ENCODE measurements at regions not wholly inside any gene's neighbourhood (a gene's known extent, or its start where the extent isn't known, plus 50 kb on each side); places are given as distances from the start of the nearest gene placed in this dataset.

- Histone ChIP-seq H3K27ac (no peak overlapping the region), H3K4me3 (no peak overlapping the region), H3K27me3 (no peaks in the 10 kb centered on the region), H3K4me1 (no peaks in the 10 kb centered on the region), H3K36me3 (no peaks in the 10 kb centered on the region), H3K9me3 (no peaks in the 10 kb centered on the region)
- no peak for DNase-seq
- intact Hi-C loops (cut with DNase I): no loop called here
- WGBS, 2 donors: 29 to 36% methylated on average over 4 of the region's 4 CpGs
- TF ChIP-seq POLR2A (IDR thresholded peaks at IDR 0.05): no peak
Observed at GRCh38 chr15:95996494-95996893, 334.0 kb upstream of the NR2F2 start.

DNA sequence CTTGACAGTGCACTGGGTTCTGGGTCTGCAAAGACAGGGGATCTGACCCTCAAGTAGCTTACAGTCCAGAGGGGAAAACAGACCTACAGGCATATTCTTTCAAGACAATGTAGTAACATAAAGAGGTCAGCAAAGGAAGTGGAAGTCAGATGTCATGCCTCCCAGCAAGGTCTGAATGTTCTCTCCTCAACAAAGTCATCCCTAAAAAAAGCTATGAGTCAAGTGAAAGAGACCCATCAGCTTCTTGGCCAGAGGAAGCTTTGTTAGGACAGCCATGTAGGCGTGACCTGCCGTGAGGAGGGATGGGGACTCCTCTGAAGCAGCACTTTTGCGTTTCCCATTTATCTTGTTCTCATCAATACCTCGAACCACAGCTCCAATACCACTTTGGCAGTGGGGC, 331.6 kb upstream of the NR2F2 start:
- H3K36me3 ChIP-seq: no peaks in the 10 kb centered on the region
- H3K9me3 ChIP-seq: no peaks in the 10 kb centered on the region
- no peaks in the 10 kb centered on the region for H3K4me1 ChIP-seq
- no peaks in the 10 kb centered on the region for H3K27me3 ChIP-seq
- H3K4me3 ChIP-seq: no peak overlapping the region
- TF ChIP-seq POLR2A (IDR thresholded peaks at IDR 0.05) (no peak), CTCF (IDR thresholded peaks at IDR 0.05) (no peak)
- DNase-seq: no peak
- intact Hi-C loops (cut with DNase I): no loop called here
- no peak overlapping the region for H3K27ac ChIP-seq
- WGBS, 2 donors: 81 to 89% methylated on average over 4 of the region's 4 CpGs

DNA sequence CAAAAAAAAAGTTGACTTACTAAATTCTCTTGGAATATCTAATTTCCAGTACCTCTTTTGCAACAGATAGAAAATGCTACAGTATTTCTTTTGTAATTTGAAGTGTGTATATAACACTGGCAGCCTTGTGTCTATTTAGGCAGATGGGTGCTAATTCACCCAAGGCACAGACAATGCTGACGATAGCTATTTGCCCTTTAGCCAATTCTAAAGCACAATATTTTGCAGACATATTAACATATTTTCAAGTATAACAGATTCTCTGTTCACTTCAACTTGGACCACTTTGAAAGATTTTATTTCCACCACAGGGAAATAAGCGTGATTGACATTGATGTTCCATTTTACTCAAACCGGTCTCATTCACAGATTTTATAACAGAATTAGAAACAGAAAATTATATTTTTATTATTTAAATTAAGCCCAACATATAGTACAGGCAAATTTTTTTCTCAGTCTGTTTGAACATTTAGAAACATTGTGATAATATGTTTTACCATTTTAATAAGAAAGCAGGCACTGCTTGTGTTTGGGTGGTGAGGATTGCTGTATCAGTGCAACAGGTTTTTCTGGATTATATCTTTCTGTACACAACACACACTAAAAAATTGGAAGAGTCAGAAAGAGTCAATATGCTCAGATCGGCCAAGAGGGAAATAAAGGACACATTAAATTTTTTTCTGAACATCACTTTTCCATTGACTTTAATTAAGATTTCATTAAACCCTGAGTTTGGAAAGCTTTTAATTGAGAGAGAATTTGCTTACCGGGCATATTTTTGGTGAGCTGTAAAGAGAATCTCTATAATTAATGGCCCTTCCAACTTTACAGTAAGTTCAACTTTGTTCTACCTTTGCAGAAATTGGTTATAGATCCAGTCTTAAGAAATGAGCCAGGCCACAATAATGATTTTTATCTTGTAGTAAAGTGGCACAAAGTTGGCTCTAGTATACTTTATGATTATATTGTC, 327.3 kb upstream of the NR2F2 start:
- WGBS, 2 donors: 85 to 87% methylated on average over 5 of the region's 5 CpGs
- Histone ChIP-seq H3K9me3 (no peaks in the 10 kb centered on the region), H3K36me3 (no peaks in the 10 kb centered on the region), H3K27ac (no peak overlapping the region), H3K4me3 (no peak overlapping the region), H3K27me3 (no peaks in the 10 kb centered on the region), H3K4me1 (no peaks in the 10 kb centered on the region)
- no peak for DNase-seq
- intact Hi-C loops (cut with DNase I): no loop called here
- TF ChIP-seq CTCF (IDR thresholded peaks at IDR 0.05) (no peak), POLR2A (IDR thresholded peaks at IDR 0.05) (no peak)

GRCh38 chr15:96005906-96006305, 324.6 kb upstream of the NR2F2 start:
- H3K4me1 ChIP-seq: no peaks in the 10 kb centered on the region
- intact Hi-C loops (cut with DNase I): no loop called here
- TF ChIP-seq POLR2A (IDR thresholded peaks at IDR 0.05): no peak
- TF ChIP-seq CTCF (IDR thresholded peaks at IDR 0.05): no peak
- H3K36me3 ChIP-seq: no peaks in the 10 kb centered on the region
- 59 to 82% methylated on average over 2 of the region's 2 CpGs for WGBS, 2 donors
- H3K4me3 ChIP-seq: no peak overlapping the region
- no peak for DNase-seq
- no peaks in the 10 kb centered on the region for H3K27me3 ChIP-seq
- H3K27ac ChIP-seq: no peak overlapping the region
- H3K9me3 ChIP-seq: no peaks in the 10 kb centered on the region

GRCh38 chr15:96011136-96011535, 319.4 kb upstream of the NR2F2 start:
- no peak for DNase-seq
- TF ChIP-seq POLR2A (IDR thresholded peaks at IDR 0.05): no peak
- TF ChIP-seq CTCF (IDR thresholded peaks at IDR 0.05): no peak

More at GRCh38 chr15:96011136-96011535, 319.4 kb upstream of the NR2F2 start:
- Histone ChIP-seq H3K4me1 (no peaks in the 10 kb centered on the region), H3K27ac (no peak overlapping the region), H3K36me3 (no peaks in the 10 kb centered on the region), H3K9me3 (no peaks in the 10 kb centered on the region), H3K4me3 (no peak overlapping the region), H3K27me3 (no peaks in the 10 kb centered on the region)
- intact Hi-C loops (cut with DNase I): no loop called here
- 70 to 84% methylated on average over 5 of the region's 5 CpGs for WGBS, 2 donors
